ENCODE measurements at regions not wholly inside any gene's neighbourhood (a gene's known extent, or its start where the extent isn't known, plus 50 kb on each side); places are given as distances from the start of the nearest gene placed in this dataset.

DNA sequence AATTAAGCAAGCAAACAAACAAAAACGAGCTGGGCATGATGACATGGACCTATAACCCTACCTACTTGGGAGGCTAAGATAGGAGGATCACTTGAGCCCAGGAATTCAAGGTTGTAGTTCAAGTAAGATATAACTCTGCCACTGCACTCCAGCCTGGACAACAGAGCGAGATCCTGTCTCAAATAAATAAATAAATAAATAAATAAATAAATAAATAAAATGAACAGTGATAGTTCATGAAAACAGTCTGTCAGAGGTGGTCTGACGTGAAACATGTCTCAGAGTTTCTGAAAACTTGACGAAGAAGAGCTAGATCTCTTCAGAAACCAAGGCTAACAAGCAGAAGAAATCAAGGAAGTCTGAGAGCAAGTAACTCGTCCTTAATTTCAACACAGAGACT is 188.8 kb upstream of the GPC6 start:
- TF ChIP-seq, protein P1, sequence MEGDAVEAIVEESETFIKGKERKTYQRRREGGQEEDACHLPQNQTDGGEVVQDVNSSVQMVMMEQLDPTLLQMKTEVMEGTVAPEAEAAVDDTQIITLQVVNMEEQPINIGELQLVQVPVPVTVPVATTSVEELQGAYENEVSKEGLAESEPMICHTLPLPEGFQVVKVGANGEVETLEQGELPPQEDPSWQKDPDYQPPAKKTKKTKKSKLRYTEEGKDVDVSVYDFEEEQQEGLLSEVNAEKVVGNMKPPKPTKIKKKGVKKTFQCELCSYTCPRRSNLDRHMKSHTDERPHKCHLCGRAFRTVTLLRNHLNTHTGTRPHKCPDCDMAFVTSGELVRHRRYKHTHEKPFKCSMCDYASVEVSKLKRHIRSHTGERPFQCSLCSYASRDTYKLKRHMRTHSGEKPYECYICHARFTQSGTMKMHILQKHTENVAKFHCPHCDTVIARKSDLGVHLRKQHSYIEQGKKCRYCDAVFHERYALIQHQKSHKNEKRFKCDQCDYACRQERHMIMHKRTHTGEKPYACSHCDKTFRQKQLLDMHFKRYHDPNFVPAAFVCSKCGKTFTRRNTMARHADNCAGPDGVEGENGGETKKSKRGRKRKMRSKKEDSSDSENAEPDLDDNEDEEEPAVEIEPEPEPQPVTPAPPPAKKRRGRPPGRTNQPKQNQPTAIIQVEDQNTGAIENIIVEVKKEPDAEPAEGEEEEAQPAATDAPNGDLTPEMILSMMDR (IDR thresholded peaks at IDR 0.05), result no peak
- no peak for TF ChIP-seq POLR2AphosphoS5 (IDR thresholded peaks at IDR 0.05)
- no peak for TF ChIP-seq POLR2A (IDR thresholded peaks at IDR 0.05)
